ENCODE measurements at regions not wholly inside any gene's neighbourhood (a gene's known extent, or its start where the extent isn't known, plus 50 kb on each side); places are given as distances from the start of the nearest gene placed in this dataset.

DNA sequence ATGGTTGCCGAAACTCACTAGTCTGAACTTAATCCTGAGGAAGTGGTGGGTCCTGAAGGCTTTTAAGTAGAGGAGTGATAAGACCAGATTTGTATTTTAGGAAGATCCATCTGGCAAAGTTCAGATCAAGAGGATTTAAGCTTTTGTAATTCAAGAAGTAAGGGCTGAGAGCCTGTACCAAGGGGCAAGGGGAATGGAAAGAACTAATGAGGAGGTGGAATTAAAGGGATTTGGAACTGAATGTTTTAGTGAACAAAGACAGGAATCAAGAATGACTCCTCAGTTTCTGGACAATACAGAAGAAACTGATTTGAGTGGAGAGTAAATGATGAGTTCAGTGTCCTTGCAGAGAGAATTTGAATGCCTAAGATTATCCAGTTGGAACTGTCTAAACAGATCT is 249.0 kb downstream of the C7orf25 start:
- no peak for TF ChIP-seq GATA3 (IDR thresholded peaks at IDR 0.05; ENCODE audit: low read depth, low read length)
- TF ChIP-seq GATA2 (IDR thresholded peaks at IDR 0.05; ENCODE audit: low read depth, low read length): no peak

GRCh38 chr7:42661312-42661711 is 250.6 kb downstream of the C7orf25 start:
- no peak for TF ChIP-seq GATA2 (IDR thresholded peaks at IDR 0.05; ENCODE audit: low read depth, low read length)
- no peak for TF ChIP-seq GATA3 (IDR thresholded peaks at IDR 0.05; ENCODE audit: low read depth, low read length)

- TF ChIP-seq GATA2 (IDR thresholded peaks at IDR 0.05; ENCODE audit: low read depth, low read length) (no peak), GATA3 (IDR thresholded peaks at IDR 0.05; ENCODE audit: low read depth, low read length) (no peak)
Observed at GRCh38 chr7:42650701-42651100, 261.2 kb downstream of the C7orf25 start.

GRCh38 chr7:42650171-42650570 is 261.7 kb downstream of the C7orf25 start:
- TF ChIP-seq GATA3 (IDR thresholded peaks at IDR 0.05; ENCODE audit: low read depth, low read length): no peak
- TF ChIP-seq GATA2 (IDR thresholded peaks at IDR 0.05; ENCODE audit: low read depth, low read length): no peak

DNA sequence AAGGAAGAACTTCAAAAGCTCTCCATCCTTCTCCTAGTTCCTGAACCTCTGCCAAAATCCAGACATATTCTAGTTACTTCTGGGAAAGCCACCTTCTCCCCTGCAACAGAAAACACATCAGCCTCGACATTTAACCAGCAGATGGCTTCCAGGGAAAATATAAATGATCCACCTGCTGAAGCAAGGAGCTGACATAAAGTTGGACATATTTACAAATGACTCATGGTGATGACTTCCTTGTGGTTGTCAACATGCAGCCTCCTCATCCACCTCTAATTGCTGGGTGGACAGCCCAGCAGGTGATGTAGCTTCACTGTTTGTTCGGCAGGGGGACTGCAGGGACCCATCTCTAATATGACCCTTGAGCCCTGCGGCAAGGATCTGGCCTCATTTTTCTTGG is 266.0 kb downstream of the C7orf25 start:
- no peak for TF ChIP-seq GATA2 (IDR thresholded peaks at IDR 0.05; ENCODE audit: low read depth, low read length)
- TF ChIP-seq GATA3 (IDR thresholded peaks at IDR 0.05; ENCODE audit: low read depth, low read length): no peak

GRCh38 chr7:42642699-42643098 is 269.2 kb downstream of the C7orf25 start:
- TF ChIP-seq GATA2 (IDR thresholded peaks at IDR 0.05; ENCODE audit: low read depth, low read length) (no peak), GATA3 (IDR thresholded peaks at IDR 0.05; ENCODE audit: low read depth, low read length) (no peak)

DNA sequence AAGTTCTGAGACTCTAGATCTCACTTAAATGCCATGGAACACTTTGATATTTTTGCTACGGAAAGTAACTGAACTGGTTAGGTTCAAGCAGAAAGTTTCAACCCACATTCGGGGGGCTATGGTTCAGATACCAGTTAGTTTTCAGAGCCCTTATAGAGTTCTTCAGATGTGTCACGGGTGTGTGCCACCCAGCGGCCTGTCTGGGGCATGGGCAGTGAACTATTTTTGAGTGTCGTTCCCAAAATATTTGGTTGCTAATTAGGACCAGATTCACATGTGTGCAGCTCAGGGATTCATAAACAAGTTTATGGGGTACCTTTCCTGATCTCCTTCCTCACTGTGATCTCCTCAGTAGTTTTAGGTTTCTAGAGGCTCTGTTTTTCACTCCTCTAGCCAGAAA is 271.9 kb downstream of the C7orf25 start:
- TF ChIP-seq GATA3 (IDR thresholded peaks at IDR 0.05; ENCODE audit: low read depth, low read length): no peak
- no peak for TF ChIP-seq GATA2 (IDR thresholded peaks at IDR 0.05; ENCODE audit: low read depth, low read length)

DNA sequence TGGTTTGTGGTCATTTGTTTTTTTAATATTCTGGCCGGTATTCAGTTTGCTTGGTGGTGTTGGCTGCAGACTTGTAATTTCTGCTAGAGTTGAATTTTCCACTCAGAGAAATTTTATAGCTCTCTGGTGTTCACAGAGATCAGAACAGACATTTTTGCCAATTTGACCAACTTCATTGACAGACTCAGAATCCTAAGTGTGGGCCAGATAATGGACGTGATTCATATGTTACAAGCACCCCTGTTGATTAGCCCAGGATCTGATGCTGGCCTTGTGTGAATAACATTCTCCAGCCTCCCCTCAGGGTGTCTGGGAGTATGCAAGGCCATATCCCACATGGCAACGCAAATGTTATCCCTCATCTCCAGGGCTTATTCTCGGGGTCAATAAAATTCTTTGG is 283.8 kb downstream of the C7orf25 start:
- no peak for TF ChIP-seq GATA3 (IDR thresholded peaks at IDR 0.05; ENCODE audit: low read depth, low read length)

GRCh38 chr7:42627626-42628025 is 284.2 kb downstream of the C7orf25 start:
- TF ChIP-seq GATA2 (IDR thresholded peaks at IDR 0.05; ENCODE audit: low read depth, low read length) (no peak), GATA3 (IDR thresholded peaks at IDR 0.05; ENCODE audit: low read depth, low read length) (no peak)

DNA sequence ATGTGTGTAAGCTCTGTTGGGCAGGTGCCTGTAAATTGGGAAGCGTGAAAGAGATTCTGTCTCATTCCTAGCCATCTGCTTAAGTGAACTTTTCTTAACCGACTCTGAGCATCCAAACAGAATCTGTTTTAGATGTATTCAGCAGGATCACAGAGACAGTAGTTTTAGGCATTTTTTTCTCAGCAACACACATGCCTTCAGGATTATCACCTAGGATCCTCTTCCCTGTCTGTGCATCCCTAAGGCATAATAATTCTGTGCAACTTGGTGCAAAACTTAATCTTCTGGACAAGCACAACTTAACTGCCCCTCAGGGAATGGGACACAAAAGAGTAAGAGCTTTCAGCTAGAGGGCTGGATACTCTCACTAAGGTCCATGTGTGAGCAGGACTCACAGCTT is 284.8 kb downstream of the C7orf25 start:
- TF ChIP-seq GATA3 (IDR thresholded peaks at IDR 0.05; ENCODE audit: low read depth, low read length): no peak
- no peak for TF ChIP-seq GATA2 (IDR thresholded peaks at IDR 0.05; ENCODE audit: low read depth, low read length)

DNA sequence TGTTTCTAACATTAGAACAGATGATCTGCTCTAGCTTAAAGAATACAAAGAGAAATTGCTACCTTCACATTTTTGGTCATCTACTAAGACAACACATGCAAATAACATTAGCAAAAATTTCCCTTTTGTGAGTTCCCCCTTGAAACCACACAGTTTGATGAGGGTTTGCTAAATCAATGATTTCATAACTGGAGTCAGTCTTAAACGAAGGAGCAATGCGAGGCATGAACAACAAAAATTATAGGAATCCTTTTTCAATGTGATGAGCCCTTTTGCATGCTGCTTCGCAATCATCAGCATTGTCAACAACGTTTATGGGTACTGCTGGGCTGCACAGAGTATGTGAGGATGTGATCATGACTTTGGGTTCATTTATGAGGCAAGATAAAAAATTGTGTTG is 286.4 kb downstream of the C7orf25 start:
- TF ChIP-seq GATA2 (IDR thresholded peaks at IDR 0.05; ENCODE audit: low read depth, low read length) (no peak), GATA3 (IDR thresholded peaks at IDR 0.05; ENCODE audit: low read depth, low read length) (no peak)

DNA sequence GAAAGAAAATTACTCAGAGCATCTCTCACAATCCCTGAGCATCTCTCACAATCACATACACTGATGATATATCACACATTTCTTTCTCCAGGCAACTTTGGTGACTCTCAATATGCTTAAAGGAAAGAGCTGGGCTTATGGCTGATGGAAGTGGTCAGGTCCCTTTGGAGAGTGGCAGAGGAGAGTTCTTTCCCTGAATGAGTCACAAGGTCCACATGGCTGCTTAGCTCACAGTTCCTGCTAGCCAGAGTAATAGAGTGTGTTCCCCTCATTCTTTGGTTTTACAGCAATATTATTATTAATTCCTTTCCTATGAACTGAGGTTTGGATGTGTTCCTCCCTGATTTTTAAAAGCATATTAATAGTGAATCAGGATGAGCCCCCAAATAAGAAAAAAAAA is 287.4 kb downstream of the C7orf25 start:
- no peak for TF ChIP-seq GATA2 (IDR thresholded peaks at IDR 0.05; ENCODE audit: low read depth, low read length)

DNA sequence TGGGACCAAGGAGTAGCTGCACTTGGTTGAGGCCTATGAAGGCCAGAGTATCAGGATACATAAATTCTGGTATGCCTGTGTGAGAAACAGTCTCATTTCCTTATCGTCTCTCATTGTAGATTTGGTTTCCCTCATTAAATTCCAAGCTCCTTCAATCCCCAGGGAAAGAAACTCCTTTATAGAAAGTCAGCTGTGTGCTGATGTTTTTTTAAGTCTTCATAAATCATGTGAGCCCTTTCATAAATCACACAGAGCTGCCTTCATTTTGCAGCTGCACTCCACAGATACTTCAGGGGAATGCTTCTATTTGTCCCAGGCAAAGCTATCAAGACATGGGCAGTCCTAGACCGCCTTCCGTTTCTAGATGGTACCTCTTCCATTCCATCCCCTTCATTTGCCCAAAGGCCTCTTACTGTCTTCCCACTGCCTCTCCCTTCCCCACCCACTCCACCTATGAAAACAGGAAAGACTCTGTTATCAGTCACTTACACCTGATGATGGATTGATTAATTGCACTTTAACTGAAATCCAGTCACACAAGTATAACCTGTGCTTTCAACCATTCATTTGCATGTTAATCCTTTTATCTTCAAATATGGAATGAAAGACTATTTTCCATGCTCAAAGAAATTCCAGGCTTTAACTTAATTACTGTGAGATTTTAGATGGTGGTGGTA is 290.2 kb downstream of the C7orf25 start:
- no peak for TF ChIP-seq GATA2 (IDR thresholded peaks at IDR 0.05; ENCODE audit: low read depth, low read length)
- TF ChIP-seq GATA3 (IDR thresholded peaks at IDR 0.05; ENCODE audit: low read depth, low read length): no peak

DNA sequence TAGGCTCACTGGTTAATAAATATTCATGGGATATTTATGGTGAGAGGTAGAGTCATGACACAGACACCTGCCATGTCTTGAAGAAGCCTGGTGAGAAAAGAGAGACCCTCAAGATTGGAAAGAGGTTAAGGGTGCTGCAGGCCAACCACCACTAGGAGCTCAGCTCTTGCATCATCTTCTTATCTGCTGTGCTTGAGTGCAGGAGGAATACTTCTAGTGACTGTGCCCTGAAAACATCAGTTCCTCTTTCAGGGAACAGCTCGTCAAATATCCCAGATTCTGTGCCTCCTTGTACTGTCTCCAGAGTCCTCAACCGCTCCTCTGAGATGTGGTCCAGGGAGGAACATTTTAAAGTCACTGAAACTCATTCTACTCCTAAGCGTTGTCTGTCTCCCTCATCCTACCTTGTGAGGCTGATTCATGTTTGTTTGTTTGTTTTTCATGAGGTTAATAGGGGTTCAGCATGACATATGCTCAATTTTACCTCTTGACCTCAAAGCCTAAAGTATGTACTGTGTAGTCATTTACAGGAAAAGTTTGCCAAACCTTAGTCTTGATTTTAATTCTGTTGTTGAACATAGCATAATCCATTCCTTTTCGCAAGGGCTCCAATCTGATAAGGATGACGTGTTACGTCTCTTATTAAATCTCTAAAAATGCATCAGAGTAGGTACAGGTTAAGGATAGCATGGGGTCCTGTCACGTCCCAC is 293.1 kb downstream of the C7orf25 start:
- TF ChIP-seq GATA2 (IDR thresholded peaks at IDR 0.05; ENCODE audit: low read depth, low read length): no peak
- TF ChIP-seq GATA3 (IDR thresholded peaks at IDR 0.05; ENCODE audit: low read depth, low read length): no peak

GRCh38 chr7:42617806-42618457 is 293.9 kb downstream of the C7orf25 start:
- TF ChIP-seq GATA2 (IDR thresholded peaks at IDR 0.05; ENCODE audit: low read depth, low read length) (no peak), GATA3 (IDR thresholded peaks at IDR 0.05; ENCODE audit: low read depth, low read length) (no peak)

Measured in SH-SY5Y (cell line).